Esophagus muscularis mucosa (tissue), 4 donors: ENCODE measurements at regions not wholly inside any gene's neighbourhood (a gene's known extent, or its start where the extent isn't known, plus 50 kb on each side); places are given as distances from the start of the nearest gene placed in this dataset.

Source experiments
- DNase-seq: peaks from one replicate; pipeline ENCODE4 v3.0.0-alpha.2; 2017; ENCODE audit errors: extremely low spot score
- H3K27ac ChIP-seq, 4 donors: fragments of 200-600 bp; sonication (generic); replicated peaks in 1 of 4; 1 replicate in 3 of 4; 2 replicates in 1 of 4; pipeline ENCODE4 v1.5.1; 2016 to 2019; ENCODE audit warnings: mild to moderate bottlenecking in 1 of 4
- H3K27me3 ChIP-seq, 4 donors: fragments of 200-600 bp; sonication (generic); one replicate each; pipeline versions ENCODE4 v1.5.1 to v1.6.0; 2016 to 2019
- H3K36me3 ChIP-seq, 4 donors: fragments of 200-600 bp; sonication (generic); one replicate each; pipeline ENCODE4 v1.5.1; 2016 to 2019
- H3K4me1 ChIP-seq, 4 donors: fragments of 200-600 bp; sonication (generic); one replicate each; pipeline ENCODE4 v1.5.1; 2016 to 2019
- H3K4me3 ChIP-seq, 4 donors: fragments of 200-600 bp; sonication (generic); 1 replicate in 2 of 4; 2 replicates in 2 of 4; pipeline ENCODE4 v1.5.1; 2016 to 2019; ENCODE audit warnings: mild to moderate bottlenecking in 4 of 4, moderate library complexity in 1 of 4
- H3K9me3 ChIP-seq, 4 donors: fragments of 200-600 bp; sonication (generic); 1 replicate in 3 of 4; 2 replicates in 1 of 4; pipeline ENCODE4 v1.5.1; 2016 to 2019
- EP300 ChIP-seq: sonication (generic); formaldehyde crosslinking; IDR thresholded peaks from one replicate; pipeline ENCODE4 v1.6.1; 2017; ENCODE audit warnings: antibody characterized with exemption
- POLR2A ChIP-seq: fragments of 450-650 bp; IDR thresholded peaks from one replicate; pipeline ENCODE4 v1.6.1; 2017; ENCODE audit warnings: antibody characterized with exemption, moderate library complexity, mild to moderate bottlenecking, low read depth
- POLR2AphosphoS5 ChIP-seq, 2 donors: sonication (generic); formaldehyde crosslinking; IDR thresholded peaks; one replicate each; pipeline ENCODE4 v1.6.1; 2017; ENCODE audit warnings: antibody characterized with exemption in 2 of 2
- WGBS: methylation state at CpG from one replicate; pipeline ENCODE4 v1.1.5; 2018; 5-methylcytosine and 5-hydroxymethylcytosine counted together
- intact Hi-C: fragments of 100-400 bp; cut with DNase I; formaldehyde crosslinking; loops from one replicate; pipeline ENCODE4 v1.15.1; 2023
- TF ChIP-seq, protein P1 (sequence below), 3 experiments: fragments of 200-600 bp in 2 of 3; fragments of 450-650 bp in 1 of 3; sonication (generic) in 2 of 3; IDR thresholded peaks; one replicate each; pipeline ENCODE4 v1.5.1; 2017 to 2019; ENCODE audit warnings: antibody characterized with exemption in 3 of 3, mild to moderate bottlenecking in 2 of 3, moderate library complexity in 1 of 3

DNA sequence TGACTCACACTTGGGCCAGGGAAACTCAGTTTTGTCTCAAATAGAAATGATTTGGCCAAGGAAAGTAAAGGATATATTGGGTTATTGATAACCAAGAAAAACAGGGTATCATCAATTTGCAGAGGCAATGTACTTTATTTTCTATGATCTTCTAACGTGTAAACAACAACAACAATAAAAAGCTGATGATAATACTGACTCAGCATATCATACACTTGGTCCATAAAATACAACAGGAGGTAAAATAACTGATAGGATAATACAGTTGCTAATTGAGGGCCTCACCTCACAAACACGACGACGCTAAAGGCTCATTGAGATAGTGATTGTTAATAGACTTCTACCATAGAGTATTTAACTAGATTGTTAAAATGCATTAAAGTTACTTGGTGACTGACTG lies 774.0 kb upstream of the NOVA1 start:
- Histone ChIP-seq H3K36me3 (no peaks in the 10 kb centered on the region), H3K27ac (no peak overlapping the region), H3K4me1 (no peaks in the 10 kb centered on the region), H3K9me3 (no peaks in the 10 kb centered on the region), H3K4me3 (no peak overlapping the region), H3K27me3 (no peaks in the 10 kb centered on the region)
- WGBS: 73% methylated on average over 4 of the region's 4 CpGs
- intact Hi-C loops: no loop called here
- no peak for DNase-seq
- TF ChIP-seq POLR2AphosphoS5 (IDR thresholded peaks at IDR 0.05): no peak
- no peak for TF ChIP-seq POLR2A
- no peak for TF ChIP-seq EP300
- TF ChIP-seq, protein P1, sequence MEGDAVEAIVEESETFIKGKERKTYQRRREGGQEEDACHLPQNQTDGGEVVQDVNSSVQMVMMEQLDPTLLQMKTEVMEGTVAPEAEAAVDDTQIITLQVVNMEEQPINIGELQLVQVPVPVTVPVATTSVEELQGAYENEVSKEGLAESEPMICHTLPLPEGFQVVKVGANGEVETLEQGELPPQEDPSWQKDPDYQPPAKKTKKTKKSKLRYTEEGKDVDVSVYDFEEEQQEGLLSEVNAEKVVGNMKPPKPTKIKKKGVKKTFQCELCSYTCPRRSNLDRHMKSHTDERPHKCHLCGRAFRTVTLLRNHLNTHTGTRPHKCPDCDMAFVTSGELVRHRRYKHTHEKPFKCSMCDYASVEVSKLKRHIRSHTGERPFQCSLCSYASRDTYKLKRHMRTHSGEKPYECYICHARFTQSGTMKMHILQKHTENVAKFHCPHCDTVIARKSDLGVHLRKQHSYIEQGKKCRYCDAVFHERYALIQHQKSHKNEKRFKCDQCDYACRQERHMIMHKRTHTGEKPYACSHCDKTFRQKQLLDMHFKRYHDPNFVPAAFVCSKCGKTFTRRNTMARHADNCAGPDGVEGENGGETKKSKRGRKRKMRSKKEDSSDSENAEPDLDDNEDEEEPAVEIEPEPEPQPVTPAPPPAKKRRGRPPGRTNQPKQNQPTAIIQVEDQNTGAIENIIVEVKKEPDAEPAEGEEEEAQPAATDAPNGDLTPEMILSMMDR (IDR thresholded peaks at IDR 0.05): no peak

DNA sequence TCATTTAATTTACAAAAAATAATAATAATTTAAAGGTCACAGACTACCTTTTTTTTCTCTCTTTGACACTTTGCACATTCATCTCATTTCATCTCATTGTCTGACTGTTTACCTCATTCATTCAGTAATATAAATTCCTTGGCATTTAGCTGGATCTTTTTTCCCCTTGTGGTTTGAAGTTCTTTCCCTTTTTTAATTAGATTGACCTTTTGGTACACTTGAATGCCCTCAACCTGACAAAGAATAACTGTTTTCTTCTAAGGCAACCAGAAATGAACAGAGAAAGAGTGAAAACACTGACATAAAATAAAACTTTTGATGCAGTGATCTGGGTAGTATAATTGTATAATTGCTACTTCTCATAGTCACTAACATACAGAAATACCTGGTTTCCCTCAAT lies 774.9 kb upstream of the NOVA1 start:
- TF ChIP-seq EP300 (no peak), POLR2AphosphoS5 (IDR thresholded peaks at IDR 0.05) (no peak), POLR2A (no peak)
- TF ChIP-seq, protein P1 (IDR thresholded peaks at IDR 0.05): no peak
- no peak for DNase-seq

DNA sequence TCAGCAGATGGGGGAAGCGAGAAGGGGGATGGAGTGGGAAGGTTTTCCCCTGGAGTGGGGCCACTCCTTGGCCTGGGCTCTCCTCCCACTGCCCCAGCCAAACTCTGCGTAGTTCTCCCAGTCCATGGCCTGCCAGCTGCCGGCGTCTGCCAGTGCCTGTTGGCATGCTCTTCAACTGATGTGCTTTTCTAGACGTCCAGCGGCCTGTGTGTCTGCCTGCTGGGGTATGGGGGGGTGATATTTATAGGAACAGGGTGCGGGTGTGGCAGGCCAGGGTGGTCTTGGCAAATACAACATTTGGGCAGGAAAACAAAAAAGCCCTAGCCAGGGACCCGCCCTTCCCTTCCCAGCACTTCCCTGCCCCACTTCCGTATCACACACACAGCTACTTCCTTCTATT lies 786.3 kb upstream of the NOVA1 start:
- WGBS: 87% methylated on average over 9 of the region's 9 CpGs
- Histone ChIP-seq H3K36me3 (no peaks in the 10 kb centered on the region), H3K27ac (no peak overlapping the region), H3K27me3 (no peaks in the 10 kb centered on the region), H3K4me3 (no peak overlapping the region), H3K9me3 (no peaks in the 10 kb centered on the region), H3K4me1 (no peaks in the 10 kb centered on the region)
- intact Hi-C loops: no loop called here
- no peak for DNase-seq
- TF ChIP-seq, protein P1 (IDR thresholded peaks at IDR 0.05): no peak
- no peak for TF ChIP-seq EP300
- TF ChIP-seq POLR2AphosphoS5 (IDR thresholded peaks at IDR 0.05): no peak
- no peak for TF ChIP-seq POLR2A

More for the DNA sequence above, 774.9 kb upstream of the NOVA1 start:
- Histone ChIP-seq H3K4me3 (no peak overlapping the region), H3K4me1 (no peaks in the 10 kb centered on the region), H3K9me3 (no peaks in the 10 kb centered on the region), H3K27me3 (no peaks in the 10 kb centered on the region), H3K36me3 (no peaks in the 10 kb centered on the region), H3K27ac (no peak overlapping the region)
- intact Hi-C loops: no loop called here

DNA sequence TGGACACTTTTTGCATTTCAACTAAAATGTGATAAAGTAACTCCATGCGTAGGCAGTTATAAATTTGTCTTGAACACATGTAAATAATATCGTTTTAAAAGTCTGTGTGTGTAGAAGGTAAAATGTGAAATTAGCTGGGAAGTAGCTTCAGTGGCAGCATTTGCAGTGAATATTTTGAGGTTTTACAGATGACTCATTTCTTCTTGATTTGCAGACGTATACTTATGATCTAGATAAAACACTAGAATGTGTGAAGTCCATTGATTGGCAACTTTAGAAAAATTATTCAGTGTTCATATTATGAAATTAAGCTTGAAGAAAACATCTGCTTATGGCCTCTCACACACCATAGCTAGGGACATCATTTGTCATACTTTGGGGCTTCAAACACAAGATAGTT lies 788.6 kb upstream of the NOVA1 start:
- TF ChIP-seq, protein P1 (IDR thresholded peaks at IDR 0.05): no peak
- no peak for TF ChIP-seq POLR2A
- no peak for TF ChIP-seq EP300
- no peak for TF ChIP-seq POLR2AphosphoS5 (IDR thresholded peaks at IDR 0.05)
- DNase-seq: no peak
- Histone ChIP-seq H3K27me3 (no peaks in the 10 kb centered on the region), H3K27ac (no peak overlapping the region), H3K4me1 (no peaks in the 10 kb centered on the region), H3K4me3 (no peak overlapping the region), H3K36me3 (no peaks in the 10 kb centered on the region), H3K9me3 (no peaks in the 10 kb centered on the region)
- 66% methylated on average over 3 of the region's 3 CpGs for WGBS
- intact Hi-C loops: no loop called here

DNA sequence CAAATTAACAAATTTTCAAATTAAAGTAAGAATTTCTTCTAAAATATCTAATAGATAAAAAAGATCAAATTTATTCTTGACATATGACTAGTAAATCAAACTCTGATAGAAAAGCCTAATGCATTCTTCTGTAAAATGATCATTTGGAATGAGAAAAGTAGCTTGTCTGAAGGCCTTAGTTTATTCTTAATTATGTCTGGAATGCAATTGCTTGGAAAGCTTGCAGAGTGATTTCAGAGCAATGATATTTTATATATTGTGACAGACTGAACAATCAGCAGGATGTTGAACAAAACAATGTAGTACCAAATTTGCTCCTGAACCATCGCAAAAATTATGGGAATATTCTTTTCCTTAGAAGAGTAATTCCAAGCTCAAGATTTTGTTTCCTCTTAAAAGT lies 789.6 kb upstream of the NOVA1 start:
- Histone ChIP-seq H3K36me3 (no peaks in the 10 kb centered on the region), H3K9me3 (no peaks in the 10 kb centered on the region), H3K27ac (no peak overlapping the region), H3K27me3 (no peaks in the 10 kb centered on the region), H3K4me1 (no peaks in the 10 kb centered on the region), H3K4me3 (no peak overlapping the region)
- TF ChIP-seq, protein P1 (IDR thresholded peaks at IDR 0.05): no peak
- TF ChIP-seq EP300 (no peak), POLR2AphosphoS5 (IDR thresholded peaks at IDR 0.05) (no peak), POLR2A (no peak)
- 58% methylated on average over 1 of the region's 1 CpG for WGBS
- intact Hi-C loops: no loop called here
- no peak for DNase-seq
